ENCODE measurements at regions not wholly inside any gene's neighbourhood (a gene's known extent, or its start where the extent isn't known, plus 50 kb on each side); places are given as distances from the start of the nearest gene placed in this dataset.
A peak's percentile ranks its signal among the peaks of the same experiment; 100 is the strongest.

DNA sequence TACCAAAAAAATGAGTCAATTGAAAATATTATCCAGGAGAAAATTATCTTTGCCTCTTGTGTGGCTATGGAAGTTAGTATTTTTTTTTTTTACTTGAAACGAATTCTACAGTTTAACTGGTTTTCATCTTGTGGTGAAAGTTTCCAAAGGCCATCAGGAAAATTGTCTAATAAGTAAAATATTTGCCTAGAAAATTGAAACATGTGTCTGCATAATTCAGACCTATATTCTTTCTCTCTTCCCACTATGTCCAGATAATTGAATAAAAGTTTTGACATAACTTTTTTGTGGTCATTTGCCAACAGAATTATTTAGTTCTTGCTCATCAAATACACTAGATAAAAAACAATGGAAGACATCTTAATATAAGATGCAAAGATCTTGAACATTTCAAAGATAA, 321.5 kb upstream of the RPS23 start:
- H3K9me3 ChIP-seq = no peaks in the 10 kb centered on the region
- 62 to 89% methylated on average over 1 of the region's 1 CpG for WGBS, 2 donors (ENCODE audit: low coverage in 1 of 2)
- H3K4me1 ChIP-seq = peaks cover 0 to 17% (median 9%) of the 10 kb centered on the region in 4 donors
- H3K4me3 ChIP-seq = no peak overlapping the region
- intact Hi-C loops (cut with DNase I; ENCODE audit: low total_unique reads) (loop anchor here (5.0 kb wide), 1 partner anchor 1463 kb away; no protein-coding TSS in a partner anchor), in situ Hi-C loops (cut with MboI; ENCODE audit: low pct_ligation_motif_present in 1 of 4, low pct_unique_long_range_greater_than_20kb in 1 of 4, low sequenced_read_pairs in 3 of 4) (no loop called here)
- no peak for DNase-seq
- H3K36me3 ChIP-seq = no peaks in the 10 kb centered on the region
- no peak for TF ChIP-seq POLR2A (IDR thresholded peaks at IDR 0.05)
- no peak for TF ChIP-seq EP300 (IDR thresholded peaks at IDR 0.05; ENCODE audit: low read depth)
- TF ChIP-seq, protein P1, sequence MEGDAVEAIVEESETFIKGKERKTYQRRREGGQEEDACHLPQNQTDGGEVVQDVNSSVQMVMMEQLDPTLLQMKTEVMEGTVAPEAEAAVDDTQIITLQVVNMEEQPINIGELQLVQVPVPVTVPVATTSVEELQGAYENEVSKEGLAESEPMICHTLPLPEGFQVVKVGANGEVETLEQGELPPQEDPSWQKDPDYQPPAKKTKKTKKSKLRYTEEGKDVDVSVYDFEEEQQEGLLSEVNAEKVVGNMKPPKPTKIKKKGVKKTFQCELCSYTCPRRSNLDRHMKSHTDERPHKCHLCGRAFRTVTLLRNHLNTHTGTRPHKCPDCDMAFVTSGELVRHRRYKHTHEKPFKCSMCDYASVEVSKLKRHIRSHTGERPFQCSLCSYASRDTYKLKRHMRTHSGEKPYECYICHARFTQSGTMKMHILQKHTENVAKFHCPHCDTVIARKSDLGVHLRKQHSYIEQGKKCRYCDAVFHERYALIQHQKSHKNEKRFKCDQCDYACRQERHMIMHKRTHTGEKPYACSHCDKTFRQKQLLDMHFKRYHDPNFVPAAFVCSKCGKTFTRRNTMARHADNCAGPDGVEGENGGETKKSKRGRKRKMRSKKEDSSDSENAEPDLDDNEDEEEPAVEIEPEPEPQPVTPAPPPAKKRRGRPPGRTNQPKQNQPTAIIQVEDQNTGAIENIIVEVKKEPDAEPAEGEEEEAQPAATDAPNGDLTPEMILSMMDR (IDR thresholded peaks at IDR 0.05) = no peak
- TF ChIP-seq POLR2AphosphoS5 (IDR thresholded peaks at IDR 0.05) = no peak
- no peaks in the 10 kb centered on the region for H3K27me3 ChIP-seq
- H3K27ac ChIP-seq = no peak overlapping the region

DNA sequence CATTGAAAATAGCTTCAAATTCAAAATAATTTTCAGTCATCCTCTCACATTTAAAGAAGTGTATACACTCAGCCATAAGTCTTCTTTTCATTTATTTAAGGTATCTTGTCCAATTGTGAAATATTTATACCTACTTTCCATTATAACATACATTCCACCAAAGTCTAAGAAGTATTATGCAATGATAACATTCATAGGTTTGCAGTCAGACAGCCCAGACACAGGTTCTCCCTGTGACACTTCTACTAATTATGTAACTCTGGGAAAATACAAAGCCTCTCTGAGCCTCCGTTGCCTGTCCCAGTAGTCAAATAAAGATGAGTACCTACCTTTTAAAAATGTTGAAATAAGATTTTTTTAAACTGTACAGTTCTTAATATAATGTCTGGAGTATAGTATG, 320.9 kb upstream of the RPS23 start:
- TF ChIP-seq POLR2A (IDR thresholded peaks at IDR 0.05) (no peak), EP300 (IDR thresholded peaks at IDR 0.05; ENCODE audit: low read depth) (no peak), POLR2AphosphoS5 (IDR thresholded peaks at IDR 0.05) (no peak)
- TF ChIP-seq, protein P1 (IDR thresholded peaks at IDR 0.05) = no peak
- no peak for DNase-seq
- H3K4me1 ChIP-seq = peaks cover 3 to 23% (median 12%) of the 10 kb centered on the region in 4 donors
- no peak overlapping the region for H3K4me3 ChIP-seq
- intact Hi-C loops (cut with DNase I; ENCODE audit: low total_unique reads) = loop anchor here (5.0 kb wide), 1 partner anchor 1463 kb away; no protein-coding TSS in a partner anchor
- no peaks in the 10 kb centered on the region for H3K36me3 ChIP-seq
- 86 to 90% methylated on average over 1 of the region's 1 CpG for WGBS, 2 donors (ENCODE audit: low coverage in 1 of 2)
- in situ Hi-C loops (cut with MboI; ENCODE audit: low pct_ligation_motif_present in 1 of 4, low pct_unique_long_range_greater_than_20kb in 1 of 4, low sequenced_read_pairs in 3 of 4) = no loop called here
- H3K27me3 ChIP-seq = no peaks in the 10 kb centered on the region
- no peak overlapping the region for H3K27ac ChIP-seq
- H3K9me3 ChIP-seq = no peaks in the 10 kb centered on the region

DNA sequence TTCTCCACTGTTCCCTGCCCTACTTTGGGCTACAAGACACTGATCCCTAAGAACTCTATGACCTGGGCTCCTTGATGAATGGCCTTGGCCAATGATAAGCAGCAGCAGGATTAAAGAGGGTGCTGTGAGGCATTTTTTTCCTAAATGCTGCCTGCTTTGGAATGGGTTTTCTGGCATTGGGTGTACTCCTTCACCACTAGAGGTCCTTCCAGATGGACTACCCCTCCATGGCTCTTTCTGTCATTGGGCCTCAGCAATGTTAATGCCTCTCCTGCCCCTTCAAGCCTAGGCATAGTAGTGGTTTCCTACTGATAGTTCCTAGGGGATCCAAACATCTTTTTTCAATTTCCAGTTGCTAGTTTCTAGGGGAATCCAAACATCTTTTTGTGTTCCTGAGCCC, 319.3 kb upstream of the RPS23 start:
- H3K9me3 ChIP-seq = no peaks in the 10 kb centered on the region
- no peak for TF ChIP-seq POLR2AphosphoS5 (IDR thresholded peaks at IDR 0.05)
- no peak for TF ChIP-seq POLR2A (IDR thresholded peaks at IDR 0.05)
- TF ChIP-seq EP300 (IDR thresholded peaks at IDR 0.05; ENCODE audit: low read depth) = no peak
- TF ChIP-seq, protein P1 (IDR thresholded peaks at IDR 0.05) = no peak
- H3K27ac ChIP-seq = no peak overlapping the region
- intact Hi-C loops (cut with DNase I; ENCODE audit: low total_unique reads) = loop anchor here (5.0 kb wide), 1 partner anchor 1465 kb away; no protein-coding TSS in a partner anchor
- DNase-seq = no peak
- no peak overlapping the region for H3K4me3 ChIP-seq
- H3K36me3 ChIP-seq = no peaks in the 10 kb centered on the region
- H3K27me3 ChIP-seq = no peaks in the 10 kb centered on the region
- H3K4me1 ChIP-seq = peaks cover 3 to 32% (median 13%) of the 10 kb centered on the region in 4 donors
- in situ Hi-C loops (cut with MboI; ENCODE audit: low pct_ligation_motif_present in 1 of 4, low pct_unique_long_range_greater_than_20kb in 1 of 4, low sequenced_read_pairs in 3 of 4) = no loop called here

GRCh38 chr5:82596451-82596850, 318.3 kb upstream of the RPS23 start:
- H3K4me3 ChIP-seq = no peak overlapping the region
- no peaks in the 10 kb centered on the region for H3K9me3 ChIP-seq
- 85 to 90% methylated on average over 5 of the region's 5 CpGs for WGBS, 2 donors (ENCODE audit: low coverage in 1 of 2)
- no peak for DNase-seq
- H3K36me3 ChIP-seq = no peaks in the 10 kb centered on the region
- no peak for TF ChIP-seq POLR2A (IDR thresholded peaks at IDR 0.05)
- intact Hi-C loops (cut with DNase I; ENCODE audit: low total_unique reads) (loop anchor here (5.0 kb wide), 1 partner anchor 1466 kb away; no protein-coding TSS in a partner anchor), in situ Hi-C loops (cut with MboI; ENCODE audit: low pct_ligation_motif_present in 1 of 4, low pct_unique_long_range_greater_than_20kb in 1 of 4, low sequenced_read_pairs in 3 of 4) (no loop called here)
- no peaks in the 10 kb centered on the region for H3K27me3 ChIP-seq
- no peak overlapping the region for H3K27ac ChIP-seq
- peaks cover 3 to 32% (median 11%) of the 10 kb centered on the region in 4 donors for H3K4me1 ChIP-seq

- no peak for TF ChIP-seq EP300 (IDR thresholded peaks at IDR 0.05; ENCODE audit: low read depth)
- TF ChIP-seq POLR2A (IDR thresholded peaks at IDR 0.05) = no peak
- TF ChIP-seq, protein P1 (IDR thresholded peaks at IDR 0.05) = no peak
- no peak for TF ChIP-seq POLR2AphosphoS5 (IDR thresholded peaks at IDR 0.05)
- in situ Hi-C loops (cut with MboI; ENCODE audit: low pct_ligation_motif_present in 1 of 4, low pct_unique_long_range_greater_than_20kb in 1 of 4, low sequenced_read_pairs in 3 of 4) (no loop called here), intact Hi-C loops (cut with DNase I; ENCODE audit: low total_unique reads) (loop anchor here (5.0 kb wide), 1 partner anchor 1467 kb away; no protein-coding TSS in a partner anchor)
- WGBS, 2 donors (ENCODE audit: low coverage in 1 of 2) = 38 to 48% methylated on average over 4 of the region's 4 CpGs
- peaks cover 3 to 23% (median 6%) of the 10 kb centered on the region in 4 donors for H3K4me1 ChIP-seq
- H3K9me3 ChIP-seq = peaks cover under 1 to 3% of the 10 kb centered on the region in 2 donors
- H3K4me3 ChIP-seq = no peak overlapping the region
- H3K27ac ChIP-seq = peak overlapping the region in 1 of 4 donors; percentile 32
- H3K36me3 ChIP-seq = no peaks in the 10 kb centered on the region
- peak; percentile 24 for DNase-seq
- no peaks in the 10 kb centered on the region for H3K27me3 ChIP-seq
These were observed 317.0 kb upstream of the RPS23 start for GRCh38 chr5:82595113-82595512.

Measured in transverse colon (tissue), 4 donors.